NCI-H1105 (cell line): ENCODE measurements at regions not wholly inside any gene's neighbourhood (a gene's known extent, or its start where the extent isn't known, plus 50 kb on each side); places are given as distances from the start of the nearest gene placed in this dataset.

Source experiments
- DNase-seq: peaks from one replicate; lab custom pipeline; 2025; lab: John Stamatoyannopoulos, UW

GRCh38 chr13:74667656-74668203, 533.5 kb upstream of the KLF12 start:
- no peak for DNase-seq

GRCh38 chr13:74662905-74663304, 528.7 kb upstream of the KLF12 start:
- no peak for DNase-seq

DNA sequence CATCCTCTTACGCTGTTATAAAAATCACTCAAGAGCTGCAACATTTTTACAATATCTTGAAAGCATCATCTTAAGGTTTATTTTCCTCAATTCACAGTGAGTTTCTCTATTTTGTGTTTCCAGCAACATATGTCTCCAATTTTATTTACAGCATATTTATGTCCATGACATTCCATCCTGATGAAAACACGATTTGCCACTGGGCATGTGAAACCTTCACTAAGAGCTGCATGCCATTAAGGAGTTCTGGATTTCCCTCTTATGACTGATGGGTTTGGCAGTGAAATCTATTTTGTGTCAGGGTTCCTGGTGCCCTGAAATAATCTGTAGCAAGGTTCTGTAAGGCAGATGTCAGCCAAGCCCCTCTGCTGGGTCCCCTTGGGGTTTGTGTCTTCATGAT, 527.6 kb upstream of the KLF12 start:
- no peak for DNase-seq

DNA sequence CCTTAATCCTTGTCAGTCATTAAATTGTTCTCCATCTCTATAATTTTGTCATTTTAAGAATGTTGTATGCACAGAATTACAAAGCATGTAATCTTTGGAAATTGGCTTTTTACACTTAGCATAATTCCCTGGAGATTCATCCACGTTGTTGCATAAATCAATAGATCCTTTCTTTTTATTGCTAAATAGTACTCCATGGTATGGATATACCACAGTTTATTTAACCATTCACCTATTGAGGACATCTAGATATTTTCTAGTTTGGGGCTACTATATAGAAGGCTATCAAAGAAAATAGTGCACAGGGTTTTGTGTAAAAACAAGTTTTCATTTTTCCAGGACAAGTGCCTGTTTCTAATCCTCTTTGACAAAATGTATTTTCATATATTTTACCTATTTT, 523.6 kb upstream of the KLF12 start:
- DNase-seq: no peak

- DNase-seq: no peak
These were observed 516.9 kb upstream of the KLF12 start for GRCh38 chr13:74651121-74651520.

GRCh38 chr13:74647991-74648390, 513.8 kb upstream of the KLF12 start:
- no peak for DNase-seq

DNA sequence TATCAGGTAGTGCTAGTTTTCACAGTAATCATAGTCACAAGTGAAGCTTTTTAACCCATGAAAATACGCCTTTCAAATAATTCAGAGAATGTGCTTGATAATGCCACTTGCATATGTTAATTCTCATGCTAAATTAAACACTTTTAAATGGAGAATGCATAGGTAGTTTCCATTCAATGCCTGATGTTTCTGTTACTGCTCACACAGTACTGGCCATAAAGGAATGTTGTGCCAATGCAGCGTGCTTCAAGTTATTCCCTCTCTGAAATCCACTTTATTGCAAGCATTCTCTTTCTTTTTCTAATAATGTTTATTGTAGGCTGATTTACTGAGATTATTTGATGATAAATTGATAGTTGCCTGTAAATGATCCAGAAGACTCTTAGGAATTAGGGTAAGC, 513.0 kb upstream of the KLF12 start:
- DNase-seq: no peak

DNA sequence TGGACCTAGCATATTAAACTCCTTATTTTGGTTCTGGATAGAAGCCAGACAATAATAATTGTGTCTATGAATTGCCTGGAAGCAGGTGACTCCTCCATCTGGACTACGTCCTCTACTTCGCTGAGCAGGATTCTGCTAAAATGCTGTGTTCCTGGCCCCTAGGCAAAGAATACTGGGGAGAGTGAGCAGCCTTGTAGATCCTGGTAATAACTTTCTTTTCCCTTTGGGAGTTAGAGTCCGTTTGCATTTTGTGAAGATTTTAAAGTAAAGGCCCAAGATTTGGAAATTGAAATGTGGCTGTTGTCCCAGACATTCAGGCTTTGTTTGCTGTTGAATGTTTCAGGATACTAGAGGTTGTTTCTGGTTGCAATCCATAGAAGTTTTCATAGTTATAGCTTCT, 511.9 kb upstream of the KLF12 start:
- no peak for DNase-seq

- no peak for DNase-seq
These were observed 511.4 kb upstream of the KLF12 start for GRCh38 chr13:74645586-74645985.

DNA sequence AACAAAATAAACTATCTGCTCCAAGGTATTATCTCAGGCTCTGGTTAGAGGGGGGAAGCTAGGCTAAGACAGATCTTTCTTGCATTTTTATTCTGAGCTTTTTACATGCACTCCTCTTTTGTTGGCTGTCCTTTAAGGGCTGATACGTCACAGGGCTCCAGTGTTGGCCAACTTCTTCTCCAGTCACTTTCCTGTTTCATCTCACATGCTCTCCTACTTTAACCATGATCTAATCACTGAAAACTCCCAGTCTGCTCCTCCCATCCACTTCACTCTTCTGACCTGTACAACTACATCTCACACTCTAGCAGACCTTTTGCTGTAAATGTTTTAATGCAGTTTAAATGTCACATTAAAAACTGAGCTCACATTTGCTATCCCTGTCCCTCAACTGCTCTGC, 510.0 kb upstream of the KLF12 start:
- no peak for DNase-seq

GRCh38 chr13:74641586-74641985, 507.4 kb upstream of the KLF12 start:
- no peak for DNase-seq

- no peak for DNase-seq
These were observed 499.5 kb upstream of the KLF12 start for GRCh38 chr13:74633734-74634133.

DNA sequence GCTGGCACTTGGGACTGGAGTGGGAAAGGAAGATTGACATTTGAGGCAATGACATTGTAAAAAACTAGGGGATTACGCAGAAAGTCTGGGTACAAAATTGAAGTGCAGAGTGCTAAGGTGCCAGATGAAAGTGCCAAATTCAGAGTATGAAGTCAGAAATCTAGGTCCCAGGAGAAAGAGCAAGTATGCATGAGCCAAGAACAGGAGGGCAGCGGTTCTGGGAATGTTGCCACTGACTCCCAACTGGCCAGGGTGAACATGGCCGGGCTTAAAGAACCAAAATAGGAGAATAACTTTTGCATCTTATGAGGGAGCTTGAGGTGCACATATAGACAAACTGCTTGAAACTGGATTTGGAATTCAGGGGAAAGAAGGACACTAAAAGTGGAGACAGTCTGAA, 495.8 kb upstream of the KLF12 start:
- DNase-seq: no peak

DNA sequence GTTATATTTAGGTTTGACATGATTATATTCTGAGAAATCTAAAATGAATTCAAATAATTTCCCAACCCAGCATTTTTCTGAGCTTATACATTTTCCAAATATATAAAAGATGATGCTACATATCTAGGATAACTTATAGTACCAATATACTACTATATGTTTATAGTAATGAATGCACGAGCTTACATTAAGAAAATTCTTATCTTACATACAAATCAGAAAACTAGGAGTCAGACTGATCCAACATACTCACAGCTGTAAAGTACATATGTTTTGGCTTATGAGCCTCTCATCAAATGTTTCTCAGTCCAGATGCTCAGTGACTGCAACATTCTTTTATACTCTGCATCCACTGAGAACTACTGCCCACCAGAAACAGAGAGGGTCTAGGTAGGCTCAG, 491.3 kb upstream of the KLF12 start:
- DNase-seq: no peak

GRCh38 chr13:74623761-74624160, 489.6 kb upstream of the KLF12 start:
- DNase-seq: no peak

DNA sequence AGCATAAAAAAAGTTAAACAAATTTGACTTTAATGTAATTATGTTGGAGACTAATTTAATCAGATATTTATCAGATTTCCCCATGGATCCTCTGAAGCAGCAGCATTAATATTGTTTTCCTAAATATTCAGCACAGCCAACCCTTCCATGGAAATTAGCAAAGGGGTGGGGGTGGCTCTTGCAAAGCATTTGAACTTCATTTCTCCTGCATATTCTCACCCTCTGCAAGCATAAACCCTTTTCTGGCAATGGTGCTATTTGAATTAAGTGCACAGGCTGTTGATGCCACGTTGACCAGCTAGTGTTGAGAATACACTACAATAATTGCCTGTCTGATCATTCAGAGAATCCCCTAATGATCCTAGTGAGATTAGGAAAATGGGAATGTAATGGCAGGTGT, 488.1 kb upstream of the KLF12 start:
- DNase-seq: no peak

DNA sequence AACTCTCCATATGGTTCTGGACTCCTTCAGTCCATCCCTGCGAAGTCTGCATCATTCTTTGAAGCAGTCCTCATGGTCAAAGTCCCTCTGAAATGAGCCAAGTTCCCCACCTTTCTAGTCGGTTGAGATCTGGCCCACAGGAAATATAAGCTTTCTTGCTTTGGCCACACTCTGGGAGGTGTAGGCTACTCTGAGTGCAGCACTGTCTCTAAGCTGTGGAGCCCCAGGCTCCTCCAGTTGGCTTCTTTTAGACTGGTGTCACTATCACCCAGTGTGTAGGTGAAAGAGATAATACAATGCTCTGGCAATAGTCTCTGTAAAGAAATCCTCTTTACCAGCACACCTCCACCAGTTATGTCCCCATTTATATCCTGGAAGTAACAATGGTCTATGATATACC, 486.5 kb upstream of the KLF12 start:
- no peak for DNase-seq

DNA sequence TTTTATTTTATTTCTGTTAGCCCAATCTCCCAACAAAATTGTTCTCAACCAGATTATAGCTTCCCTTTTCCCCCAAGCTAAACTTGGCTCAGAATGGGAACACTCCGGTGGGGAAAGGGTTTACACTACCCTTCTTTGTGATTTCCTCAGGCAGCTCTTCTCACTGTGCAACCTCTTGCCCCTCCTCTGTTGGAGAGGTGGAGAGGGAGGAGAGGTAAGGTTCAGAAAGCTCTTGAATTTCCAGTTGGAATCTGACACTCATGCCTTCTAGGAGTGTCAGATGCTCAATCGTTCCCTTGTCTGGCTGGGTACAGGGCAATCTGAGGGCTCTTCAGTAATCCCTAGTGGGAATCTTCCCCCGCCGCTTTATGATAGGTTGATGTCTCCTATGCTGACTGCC, 486.1 kb upstream of the KLF12 start:
- no peak for DNase-seq

DNA sequence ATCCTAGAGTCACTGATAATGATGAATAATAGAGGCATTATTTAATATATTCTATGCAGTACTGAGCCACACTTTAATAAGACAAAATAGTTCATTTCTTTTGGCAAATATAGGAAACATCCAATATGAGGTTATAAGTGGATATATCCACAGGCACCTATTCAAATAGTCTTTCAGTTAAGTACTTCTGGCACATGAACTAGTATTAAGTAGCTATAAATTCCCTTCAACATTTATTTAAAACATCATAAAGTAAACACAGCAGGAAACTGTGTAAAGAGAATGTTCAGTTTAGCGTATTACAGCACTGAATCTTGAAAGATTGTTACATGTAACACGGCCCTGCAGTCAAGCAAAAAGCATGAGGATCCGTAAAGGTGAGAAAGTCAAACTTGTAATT, 463.3 kb upstream of the KLF12 start:
- DNase-seq: peak; percentile 36

GRCh38 chr13:74596691-74597090, 462.5 kb upstream of the KLF12 start:
- no peak for DNase-seq

- DNase-seq: no peak
These were observed 459.5 kb upstream of the KLF12 start for GRCh38 chr13:74593688-74594087.

DNA sequence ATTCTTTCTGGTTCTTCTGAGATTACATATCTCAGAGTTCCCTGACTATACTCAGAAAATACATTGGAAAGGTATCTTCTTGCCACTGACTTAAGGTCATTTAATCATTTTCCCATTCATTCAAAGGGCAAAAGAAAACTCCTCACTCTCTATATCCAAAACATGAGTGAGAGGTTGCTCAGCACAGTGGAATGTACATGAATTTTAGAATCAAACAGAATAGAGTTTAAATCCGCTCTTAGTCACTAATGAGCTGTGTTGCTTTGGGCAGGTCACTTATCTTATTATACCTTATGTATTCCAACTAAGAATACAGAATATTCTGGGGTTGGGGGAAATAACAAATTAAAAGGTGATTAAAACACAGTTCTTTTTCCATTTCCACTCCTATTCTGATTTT, 452.6 kb upstream of the KLF12 start:
- no peak for DNase-seq

- DNase-seq: no peak
These were observed 442.2 kb upstream of the KLF12 start for GRCh38 chr13:74576420-74576819.

DNA sequence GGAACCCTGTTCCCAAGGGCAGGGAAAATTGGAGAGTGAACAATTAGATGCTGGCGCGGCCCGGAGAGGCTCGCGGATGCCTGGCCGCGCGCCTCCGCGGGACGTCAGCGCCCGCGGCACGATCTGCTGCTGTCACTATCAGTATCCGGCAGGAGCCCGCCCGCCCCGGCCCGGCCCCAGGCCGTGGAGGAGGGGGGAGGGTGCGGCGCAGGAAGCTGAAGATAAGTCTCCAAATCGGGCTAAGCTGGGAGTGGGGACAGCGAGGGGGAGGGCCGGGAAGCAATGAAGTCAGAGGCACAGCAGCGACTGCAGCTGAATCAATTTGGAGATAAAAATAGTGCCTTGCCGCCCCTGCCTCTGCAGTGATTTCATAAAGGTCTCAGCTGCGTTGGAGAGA, 441.5 kb upstream of the KLF12 start:
- DNase-seq: no peak
